ENCODE measurements at regions not wholly inside any gene's neighbourhood (a gene's known extent, or its start where the extent isn't known, plus 50 kb on each side); places are given as distances from the start of the nearest gene placed in this dataset.

DNA sequence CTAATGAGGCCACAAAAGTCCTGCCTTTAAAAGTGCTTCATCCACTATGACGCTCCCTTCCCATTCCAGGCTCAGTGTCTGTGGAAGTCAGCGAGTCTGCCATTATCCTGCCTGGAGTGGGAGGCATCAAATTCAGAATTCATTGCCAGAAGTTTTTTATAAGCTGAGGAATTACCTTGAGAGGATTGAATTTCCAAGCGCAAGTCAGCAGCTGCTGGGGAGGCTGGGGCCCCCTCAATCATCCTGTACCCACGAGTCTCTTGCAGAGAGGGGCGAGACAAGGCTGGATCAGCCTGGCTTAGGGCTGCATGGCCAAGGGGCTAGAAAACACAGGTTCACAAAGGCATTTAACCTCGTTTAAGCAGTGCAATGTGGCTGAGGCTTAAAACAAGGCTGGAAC, 170.5 kb upstream of the NOCT start:
- Histone ChIP-seq H3K9ac (ENCODE audit: low read depth in 1 of 2, low read length in 2 of 2) (no peak overlapping the region), H3K27me3 (ENCODE audit: control insufficient read depth in 1 of 2, insufficient read depth in 2 of 2, low read length in 2 of 2) (no peaks in the 10 kb centered on the region), H3K36me3 (ENCODE audit: control insufficient read depth in 1 of 2, insufficient read depth in 2 of 2, low read length in 2 of 2) (no peaks in the 10 kb centered on the region), H3K4me3 (ENCODE audit: low read depth in 1 of 2, low read length in 2 of 2) (no peak overlapping the region), H3K4me1 (ENCODE audit: control insufficient read depth in 1 of 2, insufficient read depth in 2 of 2, low read length in 2 of 2) (peaks cover 0 to 8% of the 10 kb centered on the region in 2 donors), H3K27ac (ENCODE audit: low read depth, low read length) (no peak overlapping the region), H3K9me3 (ENCODE audit: control insufficient read depth in 1 of 2, low read length in 2 of 2) (no peaks in the 10 kb centered on the region)

DNA sequence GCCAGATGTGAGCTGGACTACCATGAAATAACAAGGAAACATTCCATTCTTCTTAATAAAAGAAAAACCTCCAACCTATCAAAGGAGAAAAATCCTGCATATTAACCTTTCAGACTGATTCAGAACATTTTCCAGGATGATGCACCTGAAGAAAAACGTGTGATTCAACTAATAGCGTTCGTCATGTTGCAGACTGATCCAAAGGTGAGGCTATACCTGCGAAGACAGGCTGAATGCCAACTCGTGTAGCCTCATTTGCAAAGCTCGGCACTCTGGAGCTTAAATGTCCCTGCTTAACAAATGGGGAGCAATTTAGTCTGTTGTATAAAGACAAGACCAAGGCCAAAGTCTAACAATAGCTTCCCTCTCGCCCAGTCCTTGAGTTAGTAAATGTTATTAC, 172.0 kb upstream of the NOCT start:
- H3K9ac ChIP-seq (ENCODE audit: low read depth in 1 of 2, low read length in 2 of 2): no peak overlapping the region
- H3K4me1 ChIP-seq (ENCODE audit: control insufficient read depth in 1 of 2, insufficient read depth in 2 of 2, low read length in 2 of 2): peaks cover 0 to 8% of the 10 kb centered on the region in 2 donors
- H3K36me3 ChIP-seq (ENCODE audit: control insufficient read depth in 1 of 2, insufficient read depth in 2 of 2, low read length in 2 of 2): no peaks in the 10 kb centered on the region
- H3K27ac ChIP-seq (ENCODE audit: low read depth, low read length): no peak overlapping the region
- H3K27me3 ChIP-seq (ENCODE audit: control insufficient read depth in 1 of 2, insufficient read depth in 2 of 2, low read length in 2 of 2): no peaks in the 10 kb centered on the region
- H3K4me3 ChIP-seq (ENCODE audit: low read depth in 1 of 2, low read length in 2 of 2): no peak overlapping the region
- no peaks in the 10 kb centered on the region for H3K9me3 ChIP-seq (ENCODE audit: control insufficient read depth in 1 of 2, low read length in 2 of 2)

DNA sequence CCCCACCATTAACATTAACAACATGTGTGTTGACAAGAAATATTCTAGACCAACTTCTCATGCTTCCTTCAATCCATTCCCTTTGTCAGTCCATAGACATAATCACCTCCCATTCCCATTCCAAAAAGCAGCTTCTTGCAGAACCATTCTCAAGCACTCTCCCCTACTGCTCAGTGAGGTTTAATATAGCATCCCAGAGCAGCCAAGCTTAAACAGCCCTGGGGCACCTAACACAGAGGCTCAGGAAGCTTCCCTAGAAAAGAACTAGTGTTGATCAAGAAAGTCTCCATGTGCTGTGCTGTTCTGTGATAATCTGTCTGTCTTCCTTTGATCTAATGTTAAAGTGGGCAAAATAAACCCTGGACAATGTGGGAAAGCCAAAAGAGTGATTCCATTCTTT, 174.2 kb upstream of the NOCT start:
- H3K9ac ChIP-seq (ENCODE audit: low read depth in 1 of 2, low read length in 2 of 2): no peak overlapping the region
- H3K4me1 ChIP-seq (ENCODE audit: control insufficient read depth in 1 of 2, insufficient read depth in 2 of 2, low read length in 2 of 2): peaks cover 0 to 8% of the 10 kb centered on the region in 2 donors
- no peak overlapping the region for H3K27ac ChIP-seq (ENCODE audit: low read depth, low read length)
- H3K9me3 ChIP-seq (ENCODE audit: control insufficient read depth in 1 of 2, low read length in 2 of 2): no peaks in the 10 kb centered on the region
- no peaks in the 10 kb centered on the region for H3K27me3 ChIP-seq (ENCODE audit: control insufficient read depth in 1 of 2, insufficient read depth in 2 of 2, low read length in 2 of 2)
- no peak overlapping the region for H3K4me3 ChIP-seq (ENCODE audit: low read depth in 1 of 2, low read length in 2 of 2)
- H3K36me3 ChIP-seq (ENCODE audit: control insufficient read depth in 1 of 2, insufficient read depth in 2 of 2, low read length in 2 of 2): no peaks in the 10 kb centered on the region

DNA sequence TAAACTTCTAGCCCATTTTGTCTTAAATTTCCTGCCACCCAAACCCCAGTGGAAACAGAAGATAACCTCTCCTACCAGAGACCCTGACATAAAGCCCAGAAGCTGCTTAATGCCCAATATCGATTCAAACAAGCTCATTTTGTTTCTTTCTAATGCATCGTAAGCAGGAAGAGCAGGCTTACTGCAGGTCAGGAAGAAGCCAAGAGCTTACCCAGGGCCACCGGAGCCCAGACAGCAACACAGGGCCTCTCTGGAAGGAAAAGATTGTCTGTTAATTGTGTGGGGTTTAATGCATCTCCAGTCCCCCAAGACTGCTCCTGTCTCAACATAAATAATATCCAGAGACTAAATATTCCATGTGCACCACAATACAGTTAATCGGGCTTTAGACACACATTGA, 177.3 kb upstream of the NOCT start:
- Histone ChIP-seq H3K4me1 (ENCODE audit: control insufficient read depth in 1 of 2, insufficient read depth in 2 of 2, low read length in 2 of 2) (peaks cover 3 to 4% of the 10 kb centered on the region in 2 donors), H3K27ac (ENCODE audit: low read depth, low read length) (no peak overlapping the region), H3K4me3 (ENCODE audit: low read depth in 1 of 2, low read length in 2 of 2) (no peak overlapping the region), H3K9me3 (ENCODE audit: control insufficient read depth in 1 of 2, low read length in 2 of 2) (no peaks in the 10 kb centered on the region), H3K9ac (ENCODE audit: low read depth in 1 of 2, low read length in 2 of 2) (no peak overlapping the region), H3K27me3 (ENCODE audit: control insufficient read depth in 1 of 2, insufficient read depth in 2 of 2, low read length in 2 of 2) (no peaks in the 10 kb centered on the region), H3K36me3 (ENCODE audit: control insufficient read depth in 1 of 2, insufficient read depth in 2 of 2, low read length in 2 of 2) (no peaks in the 10 kb centered on the region)

DNA sequence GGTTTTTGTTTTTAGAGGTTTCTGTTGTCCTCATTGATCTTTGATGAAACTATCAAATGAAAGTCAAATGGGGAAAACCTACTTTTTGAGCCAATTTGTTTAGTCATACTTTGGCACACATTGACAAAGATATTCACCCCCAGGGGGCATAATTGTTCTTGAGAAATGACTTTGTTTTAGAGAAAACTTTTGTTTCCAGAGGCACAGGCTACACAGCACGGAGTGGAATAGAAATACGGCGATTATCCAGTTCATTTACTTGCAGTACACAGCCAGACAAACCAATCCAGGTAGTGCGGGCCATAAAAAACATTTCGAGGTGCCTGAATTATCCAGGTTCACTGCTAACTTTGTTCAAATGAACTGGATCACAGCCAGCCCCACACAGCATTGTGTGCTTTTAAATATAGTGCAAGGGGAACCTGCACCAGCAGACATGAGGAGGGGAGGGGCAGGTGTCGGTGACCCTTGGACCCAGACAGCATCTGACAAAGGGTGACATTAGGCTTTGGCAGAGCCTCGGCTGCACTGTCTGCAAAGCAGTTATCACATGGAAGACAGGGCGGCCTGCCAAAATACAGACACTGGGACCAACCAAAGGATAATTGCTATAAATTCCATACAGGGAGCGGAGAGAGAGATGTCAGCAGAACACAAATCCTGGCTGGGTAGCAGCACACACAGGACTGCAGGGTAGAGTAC, 179.6 kb upstream of the NOCT start:
- Histone ChIP-seq H3K4me1 (ENCODE audit: control insufficient read depth in 1 of 2, insufficient read depth in 2 of 2, low read length in 2 of 2) (peaks cover 0 to 3% of the 10 kb centered on the region in 2 donors), H3K9me3 (ENCODE audit: control insufficient read depth in 1 of 2, low read length in 2 of 2) (no peaks in the 10 kb centered on the region), H3K27ac (ENCODE audit: low read depth, low read length) (no peak overlapping the region), H3K27me3 (ENCODE audit: control insufficient read depth in 1 of 2, insufficient read depth in 2 of 2, low read length in 2 of 2) (no peaks in the 10 kb centered on the region), H3K36me3 (ENCODE audit: control insufficient read depth in 1 of 2, insufficient read depth in 2 of 2, low read length in 2 of 2) (no peaks in the 10 kb centered on the region), H3K4me3 (ENCODE audit: low read depth in 1 of 2, low read length in 2 of 2) (no peak overlapping the region), H3K9ac (ENCODE audit: low read depth in 1 of 2, low read length in 2 of 2) (no peak overlapping the region)

DNA sequence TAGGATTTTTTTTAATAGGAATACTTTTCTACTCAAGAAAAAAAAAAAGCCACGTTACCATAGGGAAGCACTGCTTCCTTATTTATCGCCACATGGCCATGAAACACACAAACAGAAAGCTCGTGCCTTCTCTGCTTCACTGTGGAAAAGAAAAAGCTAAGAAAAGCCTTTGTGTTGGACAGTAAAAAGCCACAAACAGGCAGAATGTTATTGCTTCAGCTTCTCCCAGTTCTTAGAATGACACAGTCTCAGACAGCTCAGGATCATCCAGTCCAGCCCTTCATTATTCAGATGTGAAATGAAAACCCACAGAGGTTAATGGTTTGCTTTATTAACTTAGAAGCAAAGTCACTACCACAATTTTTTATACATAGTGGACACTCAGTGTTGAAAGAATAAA, 181.6 kb upstream of the NOCT start:
- peaks cover 0 to 3% of the 10 kb centered on the region in 2 donors for H3K4me1 ChIP-seq (ENCODE audit: control insufficient read depth in 1 of 2, insufficient read depth in 2 of 2, low read length in 2 of 2)
- H3K4me3 ChIP-seq (ENCODE audit: low read depth in 1 of 2, low read length in 2 of 2): no peak overlapping the region
- H3K27me3 ChIP-seq (ENCODE audit: control insufficient read depth in 1 of 2, insufficient read depth in 2 of 2, low read length in 2 of 2): no peaks in the 10 kb centered on the region
- no peaks in the 10 kb centered on the region for H3K9me3 ChIP-seq (ENCODE audit: control insufficient read depth in 1 of 2, low read length in 2 of 2)
- H3K27ac ChIP-seq (ENCODE audit: low read depth, low read length): no peak overlapping the region
- no peak overlapping the region for H3K9ac ChIP-seq (ENCODE audit: low read depth in 1 of 2, low read length in 2 of 2)
- no peaks in the 10 kb centered on the region for H3K36me3 ChIP-seq (ENCODE audit: control insufficient read depth in 1 of 2, insufficient read depth in 2 of 2, low read length in 2 of 2)

DNA sequence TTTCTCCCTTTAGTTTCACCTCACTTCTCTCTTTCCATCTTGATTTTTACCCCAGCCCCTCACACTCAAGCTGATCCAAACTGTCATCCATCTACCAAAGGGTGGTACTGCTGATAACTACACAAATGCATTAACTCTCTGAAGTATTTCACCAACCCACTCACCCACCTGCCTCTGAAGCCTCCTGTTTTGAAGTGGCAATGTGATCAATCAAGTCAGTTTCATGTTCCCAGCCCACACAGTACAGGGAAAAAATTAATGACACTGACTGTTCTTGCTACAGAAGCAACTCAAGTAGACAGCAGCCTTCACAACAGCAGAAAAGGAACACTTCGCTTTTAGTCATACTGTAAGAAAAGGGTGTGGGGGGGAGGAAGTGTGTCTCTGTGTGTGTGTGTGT, 183.0 kb upstream of the NOCT start:
- H3K27ac ChIP-seq (ENCODE audit: low read depth, low read length): no peak overlapping the region
- H3K36me3 ChIP-seq (ENCODE audit: control insufficient read depth in 1 of 2, insufficient read depth in 2 of 2, low read length in 2 of 2): no peaks in the 10 kb centered on the region
- no peaks in the 10 kb centered on the region for H3K9me3 ChIP-seq (ENCODE audit: control insufficient read depth in 1 of 2, low read length in 2 of 2)
- no peak overlapping the region for H3K9ac ChIP-seq (ENCODE audit: low read depth in 1 of 2, low read length in 2 of 2)
- H3K4me1 ChIP-seq (ENCODE audit: control insufficient read depth in 1 of 2, insufficient read depth in 2 of 2, low read length in 2 of 2): peaks cover 0 to 3% of the 10 kb centered on the region in 2 donors
- H3K4me3 ChIP-seq (ENCODE audit: low read depth in 1 of 2, low read length in 2 of 2): no peak overlapping the region
- no peaks in the 10 kb centered on the region for H3K27me3 ChIP-seq (ENCODE audit: control insufficient read depth in 1 of 2, insufficient read depth in 2 of 2, low read length in 2 of 2)

DNA sequence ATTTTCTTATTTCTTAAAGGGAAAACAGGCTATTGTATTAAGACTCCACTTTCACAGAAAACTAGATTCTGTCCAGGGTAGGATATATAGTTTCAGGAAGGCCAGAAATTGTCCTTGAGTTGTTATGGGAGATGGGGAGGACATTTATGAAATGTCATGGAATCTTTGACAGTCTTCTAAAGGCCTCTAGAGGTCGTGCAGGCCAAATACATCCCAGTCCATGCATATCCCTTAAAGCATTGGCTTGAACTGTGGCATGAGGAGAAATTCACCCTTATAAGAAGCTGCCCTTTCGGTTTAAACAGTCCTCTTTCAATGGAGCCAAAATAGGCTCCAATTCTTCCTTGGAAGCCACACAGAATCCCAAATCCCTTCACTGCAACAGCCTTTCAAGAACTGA, 183.6 kb upstream of the NOCT start:
- H3K27me3 ChIP-seq (ENCODE audit: control insufficient read depth in 1 of 2, insufficient read depth in 2 of 2, low read length in 2 of 2): no peaks in the 10 kb centered on the region
- H3K4me1 ChIP-seq (ENCODE audit: control insufficient read depth in 1 of 2, insufficient read depth in 2 of 2, low read length in 2 of 2): peaks cover 0 to 3% of the 10 kb centered on the region in 2 donors
- H3K9ac ChIP-seq (ENCODE audit: low read depth in 1 of 2, low read length in 2 of 2): no peak overlapping the region
- no peaks in the 10 kb centered on the region for H3K36me3 ChIP-seq (ENCODE audit: control insufficient read depth in 1 of 2, insufficient read depth in 2 of 2, low read length in 2 of 2)
- no peak overlapping the region for H3K27ac ChIP-seq (ENCODE audit: low read depth, low read length)
- H3K9me3 ChIP-seq (ENCODE audit: control insufficient read depth in 1 of 2, low read length in 2 of 2): no peaks in the 10 kb centered on the region
- no peak overlapping the region for H3K4me3 ChIP-seq (ENCODE audit: low read depth in 1 of 2, low read length in 2 of 2)

DNA sequence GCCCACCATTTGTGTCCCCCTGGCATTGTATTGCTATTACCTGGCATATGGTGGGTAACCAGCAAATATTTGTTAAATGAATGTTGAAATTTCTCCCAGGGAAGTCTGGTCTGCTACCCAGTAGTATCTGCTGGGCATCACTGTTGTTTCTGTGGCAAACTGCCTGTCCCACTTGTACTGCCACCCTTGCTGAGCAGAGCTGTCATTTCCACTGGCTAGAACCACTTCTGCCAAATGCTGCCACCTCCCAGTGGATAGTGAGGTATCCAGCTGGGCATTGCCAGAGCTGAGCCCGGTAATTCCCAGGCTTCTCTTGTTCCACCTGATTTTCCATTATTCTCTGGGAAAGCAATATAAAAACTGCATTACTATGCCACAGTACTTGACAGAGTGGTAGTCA, 186.7 kb upstream of the NOCT start:
- H3K4me1 ChIP-seq (ENCODE audit: control insufficient read depth in 1 of 2, insufficient read depth in 2 of 2, low read length in 2 of 2): no peaks in the 10 kb centered on the region
- H3K9ac ChIP-seq (ENCODE audit: low read depth in 1 of 2, low read length in 2 of 2): no peak overlapping the region
- H3K36me3 ChIP-seq (ENCODE audit: control insufficient read depth in 1 of 2, insufficient read depth in 2 of 2, low read length in 2 of 2): no peaks in the 10 kb centered on the region
- H3K9me3 ChIP-seq (ENCODE audit: control insufficient read depth in 1 of 2, low read length in 2 of 2): no peaks in the 10 kb centered on the region
- H3K27me3 ChIP-seq (ENCODE audit: control insufficient read depth in 1 of 2, insufficient read depth in 2 of 2, low read length in 2 of 2): no peaks in the 10 kb centered on the region
- no peak overlapping the region for H3K4me3 ChIP-seq (ENCODE audit: low read depth in 1 of 2, low read length in 2 of 2)
- no peak overlapping the region for H3K27ac ChIP-seq (ENCODE audit: low read depth, low read length)

DNA sequence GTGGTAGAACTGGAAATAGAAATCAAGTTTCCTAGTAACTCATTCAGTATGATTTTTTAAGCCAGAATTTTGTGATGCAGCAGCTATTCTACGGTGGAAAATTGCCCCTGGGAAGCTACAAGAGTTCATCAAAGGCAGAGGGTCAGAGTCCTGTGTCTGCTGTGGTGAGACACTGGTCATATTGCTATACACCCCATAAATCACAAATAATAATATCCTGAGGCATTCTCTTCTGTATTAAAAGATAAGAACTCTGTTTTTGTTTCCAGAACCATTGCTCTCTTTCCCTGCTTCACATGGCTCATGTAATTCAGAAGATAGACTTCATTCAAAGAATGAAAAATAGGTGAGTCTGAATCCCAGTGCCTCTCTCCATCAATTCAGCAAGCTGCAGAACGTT, 188.8 kb upstream of the NOCT start:
- H3K27ac ChIP-seq (ENCODE audit: low read depth, low read length): no peak overlapping the region
- no peaks in the 10 kb centered on the region for H3K4me1 ChIP-seq (ENCODE audit: control insufficient read depth in 1 of 2, insufficient read depth in 2 of 2, low read length in 2 of 2)

DNA sequence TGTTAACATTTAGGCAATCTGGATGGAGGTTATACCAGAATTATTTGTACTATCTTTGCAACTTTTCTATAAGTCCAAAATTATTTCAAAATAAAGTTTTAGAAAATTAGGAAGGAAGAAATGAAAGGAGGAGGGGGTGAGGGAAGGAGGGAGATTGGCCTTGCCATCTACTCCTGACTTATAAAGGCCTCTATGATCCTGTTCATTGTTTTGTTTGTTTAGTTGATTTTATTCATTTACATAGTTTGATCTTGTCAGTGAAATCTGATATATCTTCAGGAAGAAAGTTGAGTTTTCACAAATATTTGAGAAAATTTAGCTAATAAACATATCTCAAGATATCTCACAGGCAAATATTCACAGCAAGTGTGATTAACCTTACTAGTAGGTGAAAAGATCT, 189.3 kb upstream of the NOCT start:
- no peaks in the 10 kb centered on the region for H3K36me3 ChIP-seq (ENCODE audit: control insufficient read depth in 1 of 2, insufficient read depth in 2 of 2, low read length in 2 of 2)
- H3K27ac ChIP-seq (ENCODE audit: low read depth, low read length): no peak overlapping the region
- H3K4me1 ChIP-seq (ENCODE audit: control insufficient read depth in 1 of 2, insufficient read depth in 2 of 2, low read length in 2 of 2): no peaks in the 10 kb centered on the region
- H3K27me3 ChIP-seq (ENCODE audit: control insufficient read depth in 1 of 2, insufficient read depth in 2 of 2, low read length in 2 of 2): no peaks in the 10 kb centered on the region
- no peak overlapping the region for H3K4me3 ChIP-seq (ENCODE audit: low read depth in 1 of 2, low read length in 2 of 2)
- no peak overlapping the region for H3K9ac ChIP-seq (ENCODE audit: low read depth in 1 of 2, low read length in 2 of 2)
- H3K9me3 ChIP-seq (ENCODE audit: control insufficient read depth in 1 of 2, low read length in 2 of 2): no peaks in the 10 kb centered on the region

More for the DNA sequence above, 188.8 kb upstream of the NOCT start:
- no peaks in the 10 kb centered on the region for H3K27me3 ChIP-seq (ENCODE audit: control insufficient read depth in 1 of 2, insufficient read depth in 2 of 2, low read length in 2 of 2)
- H3K9me3 ChIP-seq (ENCODE audit: control insufficient read depth in 1 of 2, low read length in 2 of 2): no peaks in the 10 kb centered on the region
- H3K36me3 ChIP-seq (ENCODE audit: control insufficient read depth in 1 of 2, insufficient read depth in 2 of 2, low read length in 2 of 2): no peaks in the 10 kb centered on the region
- no peak overlapping the region for H3K4me3 ChIP-seq (ENCODE audit: low read depth in 1 of 2, low read length in 2 of 2)
- no peak overlapping the region for H3K9ac ChIP-seq (ENCODE audit: low read depth in 1 of 2, low read length in 2 of 2)

Measured in duodenal mucosa (tissue), 2 donors.